Ishikawa (cell line): ENCODE measurements at regions not wholly inside any gene's neighbourhood (a gene's known extent, or its start where the extent isn't known, plus 50 kb on each side); places are given as distances from the start of the nearest gene placed in this dataset.
A peak's percentile ranks its signal among the peaks of the same experiment; 100 is the strongest.

Experiments
- CEBPB ChIP-seq: IDR thresholded peaks from 2 replicates; pipeline ENCODE4 v1.6.1; 2012
- EGR1 ChIP-seq: IDR thresholded peaks from 2 replicates; pipeline ENCODE4 v1.6.1; 2012
- EP300 ChIP-seq: IDR thresholded peaks from 2 replicates; pipeline ENCODE4 v1.6.1; 2012; ENCODE audit warnings: borderline replicate concordance
- FOXM1 ChIP-seq: IDR thresholded peaks from 2 replicates; pipeline ENCODE4 v1.6.1; 2012; ENCODE audit warnings: low read depth, borderline replicate concordance
- NFIC ChIP-seq: IDR thresholded peaks from 2 replicates; pipeline ENCODE4 v1.6.1; 2012
- RAD21 ChIP-seq: IDR thresholded peaks from 2 replicates; pipeline ENCODE4 v1.6.1; 2012; ENCODE audit warnings: low read depth
- TAF1 ChIP-seq: IDR thresholded peaks from 2 replicates; pipeline ENCODE4 v1.6.1; 2012; ENCODE audit warnings: low read depth, mild to moderate bottlenecking
- TCF12 ChIP-seq: IDR thresholded peaks from 2 replicates; pipeline ENCODE4 v1.6.1; 2012; ENCODE audit warnings: low read depth
- TEAD4 ChIP-seq: IDR thresholded peaks from 2 replicates; pipeline ENCODE4 v1.6.1; 2012
- YY1 ChIP-seq: IDR thresholded peaks from 2 replicates; pipeline ENCODE4 v1.6.1; 2012; ENCODE audit warnings: low read depth
- ZBTB7A ChIP-seq: IDR thresholded peaks from 2 replicates; pipeline ENCODE4 v1.6.1; 2012; ENCODE audit warnings: low read depth
- TF ChIP-seq, protein P1 (sequence below): IDR thresholded peaks from 2 replicates; pipeline ENCODE4 v1.6.1; 2012
- TF ChIP-seq, protein P2 (sequence below): IDR thresholded peaks from 2 replicates; pipeline ENCODE4 v1.6.1; 2012
- TF ChIP-seq, protein P3 (sequence below): IDR thresholded peaks from 2 replicates; pipeline ENCODE4 v1.6.1; 2012; ENCODE audit warnings: low read depth, mild to moderate bottlenecking

DNA sequence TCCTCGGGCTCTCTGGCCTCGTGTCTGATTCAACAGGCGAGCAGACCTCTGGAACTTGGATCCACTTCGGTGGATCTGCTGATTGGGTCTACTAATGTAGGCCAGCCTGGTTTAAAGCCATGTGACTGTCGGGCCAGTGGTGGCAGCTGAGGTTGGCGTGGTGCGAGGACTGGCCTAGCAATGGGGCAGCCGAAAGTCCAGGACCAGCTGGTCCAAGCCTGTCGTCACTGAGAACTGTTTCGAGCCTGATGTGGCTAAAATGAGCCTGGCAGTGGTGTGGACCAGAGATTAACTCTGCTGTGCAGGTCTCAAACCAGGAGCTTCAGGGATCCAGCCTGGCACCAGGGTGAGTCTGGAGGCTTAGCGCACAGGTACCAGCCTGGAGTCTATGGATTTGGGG, 56.4 kb upstream of the ROBO1 start:
- TF ChIP-seq TEAD4 = no peak
- TF ChIP-seq TCF12 = no peak
- no peak for TF ChIP-seq NFIC
- TF ChIP-seq RAD21 = no peak
- TF ChIP-seq TAF1 = no peak
- TF ChIP-seq CEBPB = no peak

DNA sequence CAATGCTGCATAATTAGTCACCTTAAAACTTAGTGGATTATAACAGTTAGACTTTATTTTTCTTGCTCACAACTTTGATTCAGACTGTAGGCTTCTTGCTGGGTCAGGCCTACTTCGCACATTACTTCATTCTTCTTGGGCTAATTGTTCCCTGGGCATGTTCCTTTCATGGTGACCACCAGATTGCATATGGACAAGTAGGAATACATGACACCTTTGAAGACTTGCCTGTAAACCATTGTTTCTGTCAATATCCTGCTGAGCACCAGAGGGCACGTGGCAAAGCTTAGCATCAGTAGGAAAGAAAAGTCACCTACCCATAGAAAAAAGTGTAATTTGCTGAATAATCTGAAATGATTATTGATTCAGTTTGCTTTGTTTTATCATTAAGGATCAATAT, 54.3 kb upstream of the ROBO1 start:
- TF ChIP-seq EGR1 = no peak
- TF ChIP-seq RAD21 = no peak
- no peak for TF ChIP-seq NFIC
- TF ChIP-seq ZBTB7A = no peak
- TF ChIP-seq, protein P1, sequence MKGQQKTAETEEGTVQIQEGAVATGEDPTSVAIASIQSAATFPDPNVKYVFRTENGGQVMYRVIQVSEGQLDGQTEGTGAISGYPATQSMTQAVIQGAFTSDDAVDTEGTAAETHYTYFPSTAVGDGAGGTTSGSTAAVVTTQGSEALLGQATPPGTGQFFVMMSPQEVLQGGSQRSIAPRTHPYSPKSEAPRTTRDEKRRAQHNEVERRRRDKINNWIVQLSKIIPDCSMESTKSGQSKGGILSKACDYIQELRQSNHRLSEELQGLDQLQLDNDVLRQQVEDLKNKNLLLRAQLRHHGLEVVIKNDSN = no peak
- no peak for TF ChIP-seq EP300
- no peak for TF ChIP-seq FOXM1
- no peak for TF ChIP-seq YY1

DNA sequence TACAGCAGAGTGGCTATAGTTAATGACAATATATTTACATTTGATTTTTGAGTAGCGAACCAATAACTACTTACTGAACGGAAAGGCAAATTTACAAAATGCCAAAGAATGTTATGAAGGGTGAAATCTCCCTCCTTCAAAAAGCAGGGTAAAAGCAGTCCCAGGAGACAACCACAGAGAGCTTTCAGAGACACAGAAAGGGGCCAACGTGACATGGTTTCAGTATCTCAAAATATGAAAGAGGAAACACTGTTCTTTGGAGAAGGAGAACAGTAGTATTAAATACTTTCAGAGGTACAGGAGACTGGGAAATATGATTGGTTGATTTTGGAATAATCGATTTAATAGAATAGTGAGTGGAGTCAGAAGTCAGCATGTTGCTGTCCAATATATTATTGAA, 52.3 kb upstream of the ROBO1 start:
- TF ChIP-seq TCF12 = no peak
- TF ChIP-seq, protein P2, sequence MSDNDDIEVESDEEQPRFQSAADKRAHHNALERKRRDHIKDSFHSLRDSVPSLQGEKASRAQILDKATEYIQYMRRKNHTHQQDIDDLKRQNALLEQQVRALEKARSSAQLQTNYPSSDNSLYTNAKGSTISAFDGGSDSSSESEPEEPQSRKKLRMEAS = no peak
- TF ChIP-seq, protein P1 = no peak
- no peak for TF ChIP-seq NFIC

DNA sequence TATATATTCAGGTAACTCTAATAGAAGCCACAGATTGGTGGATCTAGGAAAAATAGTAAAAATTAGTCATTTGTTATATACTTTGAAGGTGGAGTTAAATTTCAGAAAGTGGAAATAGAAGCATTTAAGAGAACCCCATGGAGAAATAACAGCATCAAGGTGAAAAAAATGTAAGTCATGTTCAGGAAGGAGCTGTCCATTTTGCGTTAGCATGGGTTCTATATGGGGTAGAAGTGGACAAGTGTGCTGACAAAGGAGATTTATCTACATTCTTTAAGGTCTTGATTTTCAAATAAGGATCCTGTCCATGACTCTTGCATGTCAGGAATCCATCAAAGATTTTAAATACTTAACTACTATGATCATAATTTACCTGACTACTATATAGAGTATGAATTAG, 50.2 kb upstream of the ROBO1 start:
- no peak for TF ChIP-seq EP300
- TF ChIP-seq, protein P3, sequence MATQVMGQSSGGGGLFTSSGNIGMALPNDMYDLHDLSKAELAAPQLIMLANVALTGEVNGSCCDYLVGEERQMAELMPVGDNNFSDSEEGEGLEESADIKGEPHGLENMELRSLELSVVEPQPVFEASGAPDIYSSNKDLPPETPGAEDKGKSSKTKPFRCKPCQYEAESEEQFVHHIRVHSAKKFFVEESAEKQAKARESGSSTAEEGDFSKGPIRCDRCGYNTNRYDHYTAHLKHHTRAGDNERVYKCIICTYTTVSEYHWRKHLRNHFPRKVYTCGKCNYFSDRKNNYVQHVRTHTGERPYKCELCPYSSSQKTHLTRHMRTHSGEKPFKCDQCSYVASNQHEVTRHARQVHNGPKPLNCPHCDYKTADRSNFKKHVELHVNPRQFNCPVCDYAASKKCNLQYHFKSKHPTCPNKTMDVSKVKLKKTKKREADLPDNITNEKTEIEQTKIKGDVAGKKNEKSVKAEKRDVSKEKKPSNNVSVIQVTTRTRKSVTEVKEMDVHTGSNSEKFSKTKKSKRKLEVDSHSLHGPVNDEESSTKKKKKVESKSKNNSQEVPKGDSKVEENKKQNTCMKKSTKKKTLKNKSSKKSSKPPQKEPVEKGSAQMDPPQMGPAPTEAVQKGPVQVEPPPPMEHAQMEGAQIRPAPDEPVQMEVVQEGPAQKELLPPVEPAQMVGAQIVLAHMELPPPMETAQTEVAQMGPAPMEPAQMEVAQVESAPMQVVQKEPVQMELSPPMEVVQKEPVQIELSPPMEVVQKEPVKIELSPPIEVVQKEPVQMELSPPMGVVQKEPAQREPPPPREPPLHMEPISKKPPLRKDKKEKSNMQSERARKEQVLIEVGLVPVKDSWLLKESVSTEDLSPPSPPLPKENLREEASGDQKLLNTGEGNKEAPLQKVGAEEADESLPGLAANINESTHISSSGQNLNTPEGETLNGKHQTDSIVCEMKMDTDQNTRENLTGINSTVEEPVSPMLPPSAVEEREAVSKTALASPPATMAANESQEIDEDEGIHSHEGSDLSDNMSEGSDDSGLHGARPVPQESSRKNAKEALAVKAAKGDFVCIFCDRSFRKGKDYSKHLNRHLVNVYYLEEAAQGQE = peak; percentile 64
- TF ChIP-seq TAF1 = no peak
- TF ChIP-seq, protein P1 = no peak
- no peak for TF ChIP-seq TCF12
- TF ChIP-seq, protein P2 = no peak
- no peak for TF ChIP-seq NFIC
